Kidney (tissue), 13 donors: ENCODE measurements at regions not wholly inside any gene's neighbourhood (a gene's known extent, or its start where the extent isn't known, plus 50 kb on each side); places are given as distances from the start of the nearest gene placed in this dataset.

Experiments used
- DNase-seq, 5 donors: peaks; one replicate each; pipeline ENCODE4 v3.0.0-alpha.2; 2013 to 2020
- FAIRE-seq: peaks from 2 replicates; lab custom pipeline; 2012; peaks lifted over from hg19 to GRCh38; lab: Jason Lieb, UNC
- H3K27ac ChIP-seq, 2 donors: one replicate each; pipeline ENCODE4 v1.7.0; 2013; ENCODE audit warnings: low read depth in 2 of 2, low read length in 2 of 2, inconsistent platforms in 1 of 2
- H3K27me3 ChIP-seq: one replicate; pipeline ENCODE4 v1.7.1; 2013; ENCODE audit warnings: low read length, inconsistent platforms; ENCODE audit not compliant: control insufficient read depth, insufficient read depth
- H3K36me3 ChIP-seq, 3 donors: one replicate each; pipeline versions ENCODE4 v1.7.0 to v1.7.1; 2013; ENCODE audit warnings: low read length in 3 of 3, control low read depth in 1 of 3, inconsistent platforms in 1 of 3; ENCODE audit not compliant: insufficient read depth in 3 of 3, control insufficient read depth in 2 of 3
- H3K4me1 ChIP-seq, 3 donors: one replicate each; pipeline versions ENCODE4 v1.7.0 to v1.7.1; 2013; ENCODE audit warnings: low read length in 3 of 3, inconsistent platforms in 1 of 3, low read depth in 1 of 3; ENCODE audit not compliant: control insufficient read depth in 2 of 3, insufficient read depth in 2 of 3
- H3K4me3 ChIP-seq, 3 donors: one replicate each; pipeline versions ENCODE4 v1.7.0 to v1.8.1; 2013; ENCODE audit warnings: low read length in 3 of 3, control low read depth in 1 of 3, inconsistent platforms in 1 of 3
- H3K9ac ChIP-seq, 3 donors: one replicate each; pipeline versions ENCODE4 v1.7.0 to v1.7.1; 2013; ENCODE audit warnings: low read length in 3 of 3, control low read depth in 1 of 3, inconsistent platforms in 1 of 3
- H3K9me3 ChIP-seq, 3 donors: one replicate each; pipeline versions ENCODE4 v1.7.0 to v1.7.1; 2013; ENCODE audit warnings: low read length in 3 of 3, control low read depth in 1 of 3, inconsistent platforms in 1 of 3; ENCODE audit not compliant: control insufficient read depth in 2 of 3, insufficient read depth in 1 of 3
- intact Hi-C: fragments of 100-400 bp; cut with DNase I; formaldehyde crosslinking; loops from one replicate; pipeline ENCODE4 v1.11.1; 2022
- TF ChIP-seq, protein P1 (sequence below): IDR thresholded peaks from 3 replicates; pipeline ENCODE4 v1.5.1; 2012; ENCODE audit warnings: mild to moderate bottlenecking, moderate library complexity, borderline replicate concordance; ENCODE audit not compliant: insufficient read depth; ENCODE audit errors: extremely low read depth
- donor health status: control.
- donor health status: control.
- donor health status: control.
- donor health status: control.
- donor health status: control.
- donor health status: DM: yes; HTN: yes; CAD: no.
- donor health status: Normal renal cell carcinoma (clear cell type).

DNA sequence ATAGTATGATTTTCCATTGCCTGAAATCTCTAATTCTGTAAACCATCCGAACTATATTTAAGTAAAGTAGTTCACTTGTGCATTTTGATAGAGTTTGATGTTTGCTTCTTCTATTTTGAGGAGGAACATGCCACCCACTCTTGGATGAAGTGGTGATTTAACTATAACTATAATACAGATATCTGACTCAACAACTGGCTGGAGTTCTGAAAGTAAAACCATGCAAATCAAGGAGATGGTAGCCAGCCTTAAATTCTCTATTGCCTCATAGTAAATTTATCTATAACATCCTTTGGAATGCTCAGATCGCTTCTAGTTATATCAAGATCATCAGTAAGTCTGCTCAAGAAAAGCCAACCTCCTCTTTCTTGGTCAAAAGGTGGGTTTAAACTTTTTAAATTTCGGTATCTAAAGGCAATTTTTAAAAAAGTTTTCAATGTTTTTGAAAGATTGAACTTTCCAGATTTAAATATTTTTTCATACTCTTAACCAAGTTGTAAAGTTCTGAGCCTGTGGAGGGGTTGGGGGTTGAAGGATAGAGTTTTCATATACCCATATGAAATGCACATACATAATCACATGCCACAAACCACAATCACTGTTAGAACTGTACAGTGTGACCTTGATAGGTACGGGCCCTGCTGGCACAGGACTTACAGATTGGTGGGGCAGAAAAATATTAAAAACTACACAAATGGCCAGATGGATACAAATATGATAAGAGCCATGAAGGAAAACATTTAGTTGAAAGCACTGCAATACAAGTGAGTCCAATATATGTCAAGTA lies 90.5 kb upstream of the RFC3 start:
- no peak for FAIRE-seq
- no peaks in the 10 kb centered on the region for H3K4me1 ChIP-seq
- TF ChIP-seq, protein P1, sequence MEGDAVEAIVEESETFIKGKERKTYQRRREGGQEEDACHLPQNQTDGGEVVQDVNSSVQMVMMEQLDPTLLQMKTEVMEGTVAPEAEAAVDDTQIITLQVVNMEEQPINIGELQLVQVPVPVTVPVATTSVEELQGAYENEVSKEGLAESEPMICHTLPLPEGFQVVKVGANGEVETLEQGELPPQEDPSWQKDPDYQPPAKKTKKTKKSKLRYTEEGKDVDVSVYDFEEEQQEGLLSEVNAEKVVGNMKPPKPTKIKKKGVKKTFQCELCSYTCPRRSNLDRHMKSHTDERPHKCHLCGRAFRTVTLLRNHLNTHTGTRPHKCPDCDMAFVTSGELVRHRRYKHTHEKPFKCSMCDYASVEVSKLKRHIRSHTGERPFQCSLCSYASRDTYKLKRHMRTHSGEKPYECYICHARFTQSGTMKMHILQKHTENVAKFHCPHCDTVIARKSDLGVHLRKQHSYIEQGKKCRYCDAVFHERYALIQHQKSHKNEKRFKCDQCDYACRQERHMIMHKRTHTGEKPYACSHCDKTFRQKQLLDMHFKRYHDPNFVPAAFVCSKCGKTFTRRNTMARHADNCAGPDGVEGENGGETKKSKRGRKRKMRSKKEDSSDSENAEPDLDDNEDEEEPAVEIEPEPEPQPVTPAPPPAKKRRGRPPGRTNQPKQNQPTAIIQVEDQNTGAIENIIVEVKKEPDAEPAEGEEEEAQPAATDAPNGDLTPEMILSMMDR, result no peak
- no peak overlapping the region for H3K4me3 ChIP-seq
- no peaks in the 10 kb centered on the region for H3K27me3 ChIP-seq
- H3K9me3 ChIP-seq, result no peaks in the 10 kb centered on the region
- H3K36me3 ChIP-seq, result no peaks in the 10 kb centered on the region
- intact Hi-C loops, result no loop called here
- DNase-seq, result no peak
- H3K27ac ChIP-seq, result no peak overlapping the region
- H3K9ac ChIP-seq, result no peak overlapping the region

DNA sequence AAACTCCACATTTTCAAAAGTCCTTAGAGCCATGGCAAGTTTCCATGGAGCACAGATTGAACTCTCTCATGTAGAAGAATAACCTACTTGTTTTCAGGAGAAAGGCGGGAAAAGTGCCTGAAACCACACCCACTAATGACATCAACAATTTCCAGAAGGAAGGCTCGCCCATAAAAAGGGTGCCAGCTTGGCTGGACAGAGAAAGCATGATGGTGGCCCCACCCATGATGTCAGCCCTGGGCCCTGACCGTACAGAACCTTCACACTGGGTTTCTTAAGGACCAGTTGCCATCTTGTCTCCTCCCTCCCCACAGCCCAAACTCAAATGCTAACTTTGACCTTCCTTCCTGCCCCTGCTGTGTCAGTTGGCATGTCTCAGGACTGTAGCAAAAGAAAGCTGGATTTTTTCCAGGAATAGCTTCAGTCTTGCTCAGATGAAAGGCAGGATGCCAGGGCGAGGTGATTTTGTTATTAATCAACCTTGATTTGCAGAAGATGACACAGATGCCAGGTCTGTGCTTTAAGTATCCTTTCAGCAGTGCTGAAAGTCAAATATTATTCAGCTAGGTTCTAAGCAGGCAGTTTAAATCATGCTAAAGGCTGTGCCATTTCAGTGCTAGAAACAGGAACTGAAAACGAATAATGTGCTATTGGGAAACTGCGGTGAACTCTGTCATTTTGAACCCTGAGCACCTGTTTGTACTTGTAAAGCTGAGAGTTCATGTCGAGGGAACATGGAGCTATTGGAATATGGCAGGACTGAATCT lies 89.5 kb upstream of the RFC3 start:
- H3K27me3 ChIP-seq, result no peaks in the 10 kb centered on the region
- H3K36me3 ChIP-seq, result no peaks in the 10 kb centered on the region
- no peak overlapping the region for H3K27ac ChIP-seq
- no peak for FAIRE-seq
- TF ChIP-seq, protein P1, result no peak
- H3K9ac ChIP-seq, result no peak overlapping the region
- H3K9me3 ChIP-seq, result no peaks in the 10 kb centered on the region
- intact Hi-C loops, result no loop called here
- no peak overlapping the region for H3K4me3 ChIP-seq
- DNase-seq, result peak in 1 of 5 donors; percentile 77
- H3K4me1 ChIP-seq, result no peaks in the 10 kb centered on the region

DNA sequence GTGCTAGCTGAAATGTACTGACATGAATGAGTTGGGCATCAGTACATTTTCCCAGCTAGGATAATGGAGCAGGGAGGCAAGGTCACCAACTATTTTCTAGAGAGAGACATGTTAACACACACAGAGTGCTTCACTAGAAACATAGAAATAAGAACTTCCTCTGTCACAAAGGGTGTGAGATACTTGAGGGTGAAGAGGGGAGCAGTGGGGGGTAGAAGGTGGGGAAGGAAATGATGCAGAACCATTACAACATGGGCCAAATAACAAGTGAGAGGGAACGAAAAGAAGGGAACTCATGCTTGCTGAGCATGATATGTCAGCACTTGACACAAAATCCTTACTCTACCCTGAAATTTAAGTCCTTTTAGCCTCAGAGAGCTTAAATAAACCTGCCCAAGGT lies 87.8 kb upstream of the RFC3 start:
- no peaks in the 10 kb centered on the region for H3K36me3 ChIP-seq
- no peaks in the 10 kb centered on the region for H3K9me3 ChIP-seq
- DNase-seq (no peak), FAIRE-seq (no peak)
- TF ChIP-seq, protein P1, result no peak
- intact Hi-C loops, result no loop called here
- no peak overlapping the region for H3K27ac ChIP-seq
- no peaks in the 10 kb centered on the region for H3K27me3 ChIP-seq
- no peaks in the 10 kb centered on the region for H3K4me1 ChIP-seq
- no peak overlapping the region for H3K4me3 ChIP-seq
- H3K9ac ChIP-seq, result no peak overlapping the region
